Neural cell (in vitro differentiated cells): ENCODE measurements at regions not wholly inside any gene's neighbourhood (a gene's known extent, or its start where the extent isn't known, plus 50 kb on each side); places are given as distances from the start of the nearest gene placed in this dataset.

Experiments used
- H2AFZ ChIP-seq: fragments of 200-600, 300-800 bp; sonication (generic), shearing (Covaris generic); 2 replicates; pipeline ENCODE4 v1.6.0; 2014; ENCODE audit warnings: low read depth, mild to moderate bottlenecking, antibody characterized with exemption, low read length, moderate library complexity
- H3F3A ChIP-seq: fragments of 200-600 bp; shearing (Covaris generic); 2 replicates; pipeline ENCODE4 v1.6.1; 2016; ENCODE audit warnings: mild to moderate bottlenecking, moderate library complexity, mixed read lengths, antibody characterized with exemption, low read length; ENCODE audit not compliant: insufficient read depth, poor library complexity, severe bottlenecking
- H3K27ac ChIP-seq: fragments of 200-600, 300-800 bp; sonication (generic), shearing (Covaris generic); 2 replicates; pipeline ENCODE4 v1.5.1; 2014; ENCODE audit warnings: mild to moderate bottlenecking, low read length, moderate library complexity
- H3K27me3 ChIP-seq: fragments of 300-800, 200-600 bp; sonication (generic), shearing (Covaris generic); 2 replicates; pipeline ENCODE4 v1.6.0; 2014; ENCODE audit warnings: mild to moderate bottlenecking, low read depth, low read length, moderate library complexity; ENCODE audit not compliant: insufficient read depth
- H3K36me3 ChIP-seq: fragments of 300-800, 200-600 bp; sonication (generic), shearing (Covaris generic); 2 replicates; pipeline ENCODE4 v1.5.1; 2014; ENCODE audit warnings: mild to moderate bottlenecking, antibody characterized with exemption, low read length, moderate library complexity; ENCODE audit not compliant: insufficient read depth
- H3K4me2 ChIP-seq: fragments of 300-800, 200-600 bp; sonication (generic), shearing (Covaris generic); 2 replicates; pipeline ENCODE4 v1.6.0; 2014; ENCODE audit warnings: mild to moderate bottlenecking, low read length
- H3K4me3 ChIP-seq: fragments of 300-800, 200-600 bp; sonication (generic), shearing (Covaris generic); 2 replicates; pipeline ENCODE4 v1.5.1; 2014; ENCODE audit warnings: mild to moderate bottlenecking, low read length, moderate library complexity
- H3K79me2 ChIP-seq: fragments of 200-600 bp; shearing (Covaris generic); replicated peaks from 2 replicates; pipeline ENCODE4 v1.6.0; 2014; ENCODE audit warnings: mild to moderate bottlenecking, low read length, moderate library complexity; ENCODE audit not compliant: insufficient read depth
- H3K9ac ChIP-seq: fragments of 300-800, 200-600 bp; sonication (generic), shearing (Covaris generic); 2 replicates; pipeline ENCODE4 v1.6.1; 2016; ENCODE audit warnings: mild to moderate bottlenecking, low read length, mixed read lengths
- H3K9me2 ChIP-seq: fragments of 200-600 bp; shearing (Covaris generic); 2 replicates; pipeline ENCODE4 v1.6.1; 2016; ENCODE audit warnings: mild to moderate bottlenecking, low read length, mixed read lengths; ENCODE audit not compliant: insufficient read depth
- H3K9me3 ChIP-seq: fragments of 200-600, 300-800 bp; sonication (generic), shearing (Covaris generic); 2 replicates; pipeline ENCODE4 v1.6.1; 2016; ENCODE audit warnings: mild to moderate bottlenecking, mixed run types, low read length, moderate library complexity, mixed read lengths
- H4K20me1 ChIP-seq: fragments of 200-600 bp; shearing (Covaris generic); 2 replicates; pipeline ENCODE4 v1.6.1; 2016; ENCODE audit warnings: mild to moderate bottlenecking, mixed run types; ENCODE audit not compliant: insufficient read depth
- CTCF ChIP-seq: fragments of 450-650 bp; IDR thresholded peaks from 2 replicates; pipeline ENCODE4 v1.5.1; 2014; ENCODE audit warnings: antibody characterized with exemption, mild to moderate bottlenecking, moderate library complexity; ENCODE audit not compliant: poor library complexity, severe bottlenecking
- EP300 ChIP-seq: fragments of 450-650 bp; conservative IDR thresholded peaks from 2 replicates; pipeline ENCODE4 v1.6.1; 2014; ENCODE audit warnings: antibody characterized with exemption, mild to moderate bottlenecking, moderate library complexity; ENCODE audit not compliant: poor library complexity, severe bottlenecking
- EZH2 ChIP-seq: fragments of 200-600, 300-800 bp; shearing (Covaris generic), sonication (generic); IDR thresholded peaks from 2 replicates; pipeline ENCODE4 v1.6.1; 2014; ENCODE audit warnings: antibody characterized with exemption, low read length, borderline replicate concordance, mild to moderate bottlenecking; ENCODE audit not compliant: insufficient read depth, poor library complexity, severe bottlenecking
- MXI1 ChIP-seq: fragments of 450-650 bp; conservative IDR thresholded peaks from 2 replicates; pipeline ENCODE4 v1.6.1; 2014; ENCODE audit warnings: antibody characterized with exemption, mild to moderate bottlenecking; ENCODE audit not compliant: poor library complexity, severe bottlenecking
- POLR2AphosphoS5 ChIP-seq: IDR thresholded peaks from 2 replicates; pipeline ENCODE4 v1.6.1; 2012
- RAD21 ChIP-seq: fragments of 450-650 bp; conservative IDR thresholded peaks from 2 replicates; pipeline ENCODE4 v1.6.1; 2014; ENCODE audit warnings: antibody characterized with exemption, mild to moderate bottlenecking, moderate library complexity
- REST ChIP-seq: IDR thresholded peaks from 2 replicates; pipeline ENCODE4 v1.6.1; 2012; ENCODE audit warnings: borderline replicate concordance
- SMC3 ChIP-seq: fragments of 450-650 bp; conservative IDR thresholded peaks from 2 replicates; pipeline ENCODE4 v1.6.1; 2014; ENCODE audit warnings: antibody characterized with exemption, mild to moderate bottlenecking, moderate library complexity; ENCODE audit not compliant: poor library complexity
- TAF1 ChIP-seq: IDR thresholded peaks from 2 replicates; pipeline ENCODE4 v1.6.1; 2012; ENCODE audit warnings: low read depth

- no peaks in the 10 kb centered on the region for H4K20me1 ChIP-seq
- H3K9ac ChIP-seq: no peak overlapping the region
- no peaks in the 10 kb centered on the region for H3K27me3 ChIP-seq
- no peaks in the 10 kb centered on the region for H3K9me3 ChIP-seq
- H3K79me2 ChIP-seq: no peaks in the 10 kb centered on the region
- no peaks in the 10 kb centered on the region for H3K36me3 ChIP-seq
- no peak overlapping the region for H3K27ac ChIP-seq
- no peaks in the 10 kb centered on the region for H3F3A ChIP-seq
- H2AFZ ChIP-seq: no peak overlapping the region
- H3K4me3 ChIP-seq: no peak overlapping the region
- TF ChIP-seq CTCF (no peak), POLR2AphosphoS5 (no peak), MXI1 (no peak), EZH2 (no peak), REST (no peak), EP300 (no peak), SMC3 (no peak), RAD21 (no peak), TAF1 (no peak)
- H3K9me2 ChIP-seq: no peaks in the 10 kb centered on the region
- no peak overlapping the region for H3K4me2 ChIP-seq
Measured at GRCh38 chr4:122083989-122084388, 68.1 kb upstream of the BLTP1 start.

GRCh38 chr4:122083351-122083750 is 68.8 kb upstream of the BLTP1 start:
- Histone ChIP-seq H2AFZ (no peak overlapping the region), H3K9ac (no peak overlapping the region), H3K9me3 (no peaks in the 10 kb centered on the region), H3K4me3 (no peak overlapping the region), H3K27me3 (no peaks in the 10 kb centered on the region), H3K4me2 (no peak overlapping the region), H3K9me2 (no peaks in the 10 kb centered on the region), H4K20me1 (no peaks in the 10 kb centered on the region), H3K36me3 (no peaks in the 10 kb centered on the region), H3F3A (no peaks in the 10 kb centered on the region), H3K79me2 (no peaks in the 10 kb centered on the region), H3K27ac (no peak overlapping the region)
- TF ChIP-seq SMC3 (no peak), TAF1 (no peak), EZH2 (no peak), EP300 (no peak), REST (no peak), RAD21 (no peak), CTCF (no peak), MXI1 (no peak), POLR2AphosphoS5 (no peak)
